ENCODE measurements at regions not wholly inside any gene's neighbourhood (a gene's known extent, or its start where the extent isn't known, plus 50 kb on each side); places are given as distances from the start of the nearest gene placed in this dataset.

DNA sequence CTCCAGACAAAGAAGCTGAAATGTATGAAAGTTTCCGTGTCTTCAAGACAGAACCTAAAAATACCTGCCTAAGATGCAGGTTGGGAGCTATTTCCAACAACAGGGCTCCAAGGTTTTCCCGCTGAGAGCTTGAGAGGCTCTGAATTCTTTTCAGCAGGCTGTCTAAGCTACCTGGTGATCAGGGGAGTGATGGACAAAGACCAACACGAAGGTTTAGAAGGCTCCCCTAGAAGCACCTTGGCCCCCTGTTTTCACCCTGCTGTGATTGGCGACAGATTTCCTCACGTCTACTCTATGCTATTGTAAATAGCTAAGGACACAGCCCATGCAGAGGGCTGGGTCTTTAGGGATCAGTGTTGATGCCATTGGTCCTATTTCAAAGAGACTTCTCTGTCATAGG lies 275.2 kb upstream of the SALL1 start:
- TF ChIP-seq POLR2AphosphoS5 (IDR thresholded peaks at IDR 0.05; ENCODE audit: borderline replicate concordance, low read depth, low read length) = no peak
- TF ChIP-seq EZH2 (IDR thresholded peaks at IDR 0.05) = no peak
- TF ChIP-seq FOXP2 (optimal IDR thresholded peaks at IDR 0.05; ENCODE audit: control extremely low read depth, extremely low read length, insufficient read depth) = no peak

Data from SK-N-MC (cell line).